Brain microvascular endothelial cell (primary cell): ENCODE measurements at regions not wholly inside any gene's neighbourhood (a gene's known extent, or its start where the extent isn't known, plus 50 kb on each side); places are given as distances from the start of the nearest gene placed in this dataset.

ENCODE experiments used
- DNase-seq: peaks from one replicate; pipeline ENCODE4 v3.0.0-alpha.2; 2020
- H3K27ac ChIP-seq: fragments of 250-450 bp; sonication (Bioruptor Pico); 2 replicates; pipeline ENCODE4 v1.5.1; 2020; ENCODE audit warnings: mild to moderate bottlenecking, moderate library complexity
- H3K27me3 ChIP-seq: fragments of 250-450 bp; sonication (Bioruptor Pico); replicated peaks from 2 replicates; pipeline ENCODE4 v1.5.1; 2020; ENCODE audit warnings: mild to moderate bottlenecking
- H3K36me3 ChIP-seq: fragments of 250-450 bp; sonication (Bioruptor Pico); replicated peaks from 2 replicates; pipeline ENCODE4 v1.5.1; 2020; ENCODE audit warnings: mild to moderate bottlenecking
- H3K4me3 ChIP-seq: 2 replicates; pipeline ENCODE4 v1.5.1; 2011; ENCODE audit warnings: low read depth, mild to moderate bottlenecking, control low read depth, low read length, moderate library complexity
- in situ Hi-C: cut with HindIII; loops from 2 replicates; pipeline ENCODE4 v1.10.0; 2017; ENCODE audit warnings: low sequenced_read_pairs, low pct_ligation_motif_present
- TF ChIP-seq, protein P1 (sequence below): IDR thresholded peaks from 2 replicates; pipeline ENCODE4 v1.5.1; 2011; ENCODE audit warnings: low read depth, mild to moderate bottlenecking, moderate library complexity, low read length, control low read depth, inconsistent platforms; ENCODE audit errors: missing control alignments

- Histone ChIP-seq H3K27ac (no peak overlapping the region), H3K36me3 (no peaks in the 10 kb centered on the region), H3K27me3 (no peaks in the 10 kb centered on the region), H3K4me3 (no peak overlapping the region)
- TF ChIP-seq, protein P1, sequence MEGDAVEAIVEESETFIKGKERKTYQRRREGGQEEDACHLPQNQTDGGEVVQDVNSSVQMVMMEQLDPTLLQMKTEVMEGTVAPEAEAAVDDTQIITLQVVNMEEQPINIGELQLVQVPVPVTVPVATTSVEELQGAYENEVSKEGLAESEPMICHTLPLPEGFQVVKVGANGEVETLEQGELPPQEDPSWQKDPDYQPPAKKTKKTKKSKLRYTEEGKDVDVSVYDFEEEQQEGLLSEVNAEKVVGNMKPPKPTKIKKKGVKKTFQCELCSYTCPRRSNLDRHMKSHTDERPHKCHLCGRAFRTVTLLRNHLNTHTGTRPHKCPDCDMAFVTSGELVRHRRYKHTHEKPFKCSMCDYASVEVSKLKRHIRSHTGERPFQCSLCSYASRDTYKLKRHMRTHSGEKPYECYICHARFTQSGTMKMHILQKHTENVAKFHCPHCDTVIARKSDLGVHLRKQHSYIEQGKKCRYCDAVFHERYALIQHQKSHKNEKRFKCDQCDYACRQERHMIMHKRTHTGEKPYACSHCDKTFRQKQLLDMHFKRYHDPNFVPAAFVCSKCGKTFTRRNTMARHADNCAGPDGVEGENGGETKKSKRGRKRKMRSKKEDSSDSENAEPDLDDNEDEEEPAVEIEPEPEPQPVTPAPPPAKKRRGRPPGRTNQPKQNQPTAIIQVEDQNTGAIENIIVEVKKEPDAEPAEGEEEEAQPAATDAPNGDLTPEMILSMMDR = no peak
- in situ Hi-C loops = no loop called here
- no peak for DNase-seq
These were observed 282.3 kb downstream of the PYDC2 start for GRCh38 chr3:191743283-191743682.

DNA sequence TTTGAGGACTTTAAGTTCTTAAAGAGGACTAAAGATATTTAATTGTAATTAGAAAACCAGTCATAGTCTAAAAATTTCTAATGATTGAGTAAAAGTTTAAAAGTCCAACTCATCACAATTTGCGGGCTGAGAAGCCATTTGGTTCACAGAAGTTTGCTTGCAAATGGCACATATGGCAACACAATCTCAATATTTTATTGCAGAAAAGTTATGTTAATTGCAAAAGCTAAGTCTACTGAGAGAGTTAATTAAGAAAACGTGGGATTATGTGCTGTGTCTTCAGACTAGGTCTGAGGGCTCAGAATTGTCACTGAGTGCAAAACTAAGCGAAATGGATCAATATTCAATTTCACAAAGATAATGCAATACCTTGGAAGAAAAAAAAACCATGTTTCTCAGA, 289.7 kb downstream of the PYDC2 start:
- no peak for DNase-seq
- Histone ChIP-seq H3K4me3 (no peak overlapping the region), H3K36me3 (no peaks in the 10 kb centered on the region), H3K27ac (no peak overlapping the region), H3K27me3 (no peaks in the 10 kb centered on the region)
- TF ChIP-seq, protein P1 = no peak
- in situ Hi-C loops = no loop called here

DNA sequence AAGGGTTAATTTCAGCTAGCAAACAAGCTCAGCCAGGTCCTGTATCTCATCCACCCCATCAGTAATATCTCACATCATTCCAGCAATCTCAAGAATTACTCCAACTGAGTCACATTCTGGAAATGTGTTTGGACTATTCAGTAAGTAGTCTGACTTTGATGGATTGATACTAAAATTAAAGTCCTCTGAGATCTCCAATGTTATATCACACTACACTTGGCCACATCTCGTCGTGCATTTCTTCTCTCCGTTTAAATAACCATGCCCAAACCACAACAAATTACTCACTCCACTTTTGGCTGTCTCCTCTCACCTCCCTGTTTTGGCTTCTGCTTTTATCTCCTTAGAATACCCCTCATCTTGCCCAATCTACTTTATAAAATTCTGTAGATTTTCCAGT, 292.2 kb downstream of the PYDC2 start:
- TF ChIP-seq, protein P1 = no peak
- Histone ChIP-seq H3K27me3 (no peaks in the 10 kb centered on the region), H3K27ac (no peak overlapping the region), H3K4me3 (no peak overlapping the region), H3K36me3 (no peaks in the 10 kb centered on the region)
- no peak for DNase-seq
- in situ Hi-C loops = no loop called here

GRCh38 chr3:191761906-191762305, 300.9 kb downstream of the PYDC2 start:
- DNase-seq = no peak
- no peaks in the 10 kb centered on the region for H3K36me3 ChIP-seq
- no peak overlapping the region for H3K27ac ChIP-seq
- TF ChIP-seq, protein P1 = no peak
- H3K4me3 ChIP-seq = no peak overlapping the region
- in situ Hi-C loops = no loop called here
- H3K27me3 ChIP-seq = no peaks in the 10 kb centered on the region

DNA sequence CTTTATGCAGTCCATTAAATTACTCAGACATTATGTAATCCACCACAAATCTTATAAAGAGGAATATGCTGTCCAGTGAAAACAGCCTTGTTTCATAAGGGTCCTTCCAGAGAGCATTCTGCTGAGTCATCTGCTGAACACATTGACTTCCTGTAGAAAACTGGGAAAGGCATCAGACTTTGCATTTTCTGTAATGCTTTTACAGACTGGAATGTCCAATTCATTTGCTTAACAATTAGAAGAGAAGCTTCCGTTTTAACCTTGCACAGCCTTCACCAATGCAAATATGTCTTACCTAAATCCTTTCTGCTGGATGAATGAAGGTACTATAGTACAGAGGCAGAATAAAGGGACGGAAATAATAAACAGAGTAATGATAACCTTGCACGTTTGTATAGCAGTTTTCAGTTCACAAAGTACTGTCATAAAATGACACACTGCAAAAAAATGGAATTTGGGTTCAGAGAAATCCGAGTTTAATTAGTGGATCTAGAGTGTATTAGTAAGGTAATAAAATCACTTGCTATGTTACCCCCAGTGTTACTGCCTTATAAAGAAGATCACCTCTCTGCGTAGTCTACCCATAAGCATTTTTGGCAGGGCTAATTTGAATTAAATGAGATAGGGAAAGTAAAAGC, 301.5 kb downstream of the PYDC2 start:
- H3K4me3 ChIP-seq = no peak overlapping the region
- DNase-seq = no peak

DNA sequence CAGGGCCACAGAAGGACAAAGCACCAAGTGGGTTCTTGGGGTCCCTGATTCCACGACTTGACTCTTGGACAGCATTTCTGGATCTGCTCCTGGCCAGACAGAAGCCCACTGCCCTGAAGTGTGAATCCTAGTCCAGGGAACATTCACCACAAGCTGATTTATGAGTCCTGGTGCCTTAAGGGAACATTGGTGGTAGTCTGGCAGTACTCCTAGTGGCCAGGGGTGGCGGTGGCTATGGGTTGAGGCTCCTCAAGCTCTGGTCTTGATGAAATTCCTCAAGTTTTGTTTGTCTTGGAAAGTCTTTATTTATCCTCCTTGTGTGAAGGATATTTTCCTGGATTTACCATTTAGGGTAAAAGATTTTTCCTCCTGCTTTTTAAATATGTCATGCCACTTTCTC, 307.5 kb downstream of the PYDC2 start:
- TF ChIP-seq, protein P1 = peak; percentile 28

More for the DNA sequence above, 301.5 kb downstream of the PYDC2 start:
- H3K27me3 ChIP-seq = no peaks in the 10 kb centered on the region
- in situ Hi-C loops = no loop called here
- H3K36me3 ChIP-seq = no peaks in the 10 kb centered on the region
- TF ChIP-seq, protein P1 = no peak
- H3K27ac ChIP-seq = no peak overlapping the region

More for the DNA sequence above, 307.5 kb downstream of the PYDC2 start:
- no peak overlapping the region for H3K27ac ChIP-seq
- H3K27me3 ChIP-seq = no peaks in the 10 kb centered on the region
- no peaks in the 10 kb centered on the region for H3K36me3 ChIP-seq
- in situ Hi-C loops = no loop called here
- no peak for DNase-seq
- no peak overlapping the region for H3K4me3 ChIP-seq
